ENCODE measurements at regions not wholly inside any gene's neighbourhood (a gene's known extent, or its start where the extent isn't known, plus 50 kb on each side); places are given as distances from the start of the nearest gene placed in this dataset.

- Mint-ChIP-seq H3K27ac (ENCODE audit: unreplicated experiment) (no peak overlapping the region), H3K4me3 (ENCODE audit: unreplicated experiment) (no peak overlapping the region), H3K36me3 (ENCODE audit: low read depth, unreplicated experiment) (no peaks in the 10 kb centered on the region), H3K27me3 (ENCODE audit: low read depth, unreplicated experiment) (peaks cover 15% of the 10 kb centered on the region), H3K9me3 (ENCODE audit: unreplicated experiment) (peaks cover 2% of the 10 kb centered on the region), H3K4me1 (ENCODE audit: low read depth, unreplicated experiment) (peaks cover 8% of the 10 kb centered on the region)
- no peak overlapping the region for H3K27ac ChIP-seq (ENCODE audit: low read depth, low read length)
- H3K4me2 ChIP-seq (ENCODE audit: low read length) = no peak overlapping the region
- peaks cover 2% of the 10 kb centered on the region for H3K27me3 ChIP-seq (ENCODE audit: insufficient read depth, low read length)
- DNase-seq (ENCODE audit: low read depth) (no peak), FAIRE-seq (no peak)
- no peak overlapping the region for H3K9ac ChIP-seq (ENCODE audit: low read length)
- no peak overlapping the region for H2AFZ ChIP-seq (ENCODE audit: low read depth, low read length)
- TF ChIP-seq CTCF (IDR thresholded peaks at IDR 0.05; ENCODE audit: insufficient read depth, low read depth, low read length) (no peak), EZH2 (IDR thresholded peaks at IDR 0.05; ENCODE audit: insufficient read depth, low read length) (no peak)
- H3K4me1 ChIP-seq (ENCODE audit: insufficient read depth, low read length) = no peaks in the 10 kb centered on the region
- no peaks in the 10 kb centered on the region for H3K79me2 ChIP-seq (ENCODE audit: insufficient read depth, low read length)
- H4K20me1 ChIP-seq (ENCODE audit: insufficient read depth, low read length) = no peaks in the 10 kb centered on the region
- H3K36me3 ChIP-seq (ENCODE audit: insufficient read depth, low read length) = no peaks in the 10 kb centered on the region
- no peak overlapping the region for H3K4me3 ChIP-seq (ENCODE audit: insufficient read depth, low read depth, low read length)
- no peaks in the 10 kb centered on the region for H3K9me3 ChIP-seq (ENCODE audit: insufficient read depth, low read depth, low read length)
Measured at GRCh38 chr1:29854700-29855276, 618.5 kb downstream of the PTPRU start.

GRCh38 chr1:29853716-29854330 is 617.5 kb downstream of the PTPRU start:
- no peak overlapping the region for H3K27ac Mint-ChIP-seq (ENCODE audit: unreplicated experiment)
- TF ChIP-seq EZH2 (IDR thresholded peaks at IDR 0.05; ENCODE audit: insufficient read depth, low read length) (no peak), CTCF (IDR thresholded peaks at IDR 0.05; ENCODE audit: insufficient read depth, low read depth, low read length) (no peak)
- Histone ChIP-seq H3K9me3 (ENCODE audit: insufficient read depth, low read depth, low read length) (no peaks in the 10 kb centered on the region), H3K27me3 (ENCODE audit: insufficient read depth, low read length) (peaks cover 2% of the 10 kb centered on the region), H3K4me3 (ENCODE audit: insufficient read depth, low read depth, low read length) (no peak overlapping the region), H3K4me2 (ENCODE audit: low read length) (no peak overlapping the region), H3K79me2 (ENCODE audit: insufficient read depth, low read length) (no peaks in the 10 kb centered on the region), H2AFZ (ENCODE audit: low read depth, low read length) (no peak overlapping the region), H3K4me1 (ENCODE audit: insufficient read depth, low read length) (no peaks in the 10 kb centered on the region), H3K27ac (ENCODE audit: low read depth, low read length) (no peak overlapping the region), H4K20me1 (ENCODE audit: insufficient read depth, low read length) (no peaks in the 10 kb centered on the region), H3K9ac (ENCODE audit: low read length) (no peak overlapping the region), H3K36me3 (ENCODE audit: insufficient read depth, low read length) (no peaks in the 10 kb centered on the region)
- no peak overlapping the region for H3K4me3 Mint-ChIP-seq (ENCODE audit: unreplicated experiment)
- no peaks in the 10 kb centered on the region for H3K9me3 Mint-ChIP-seq (ENCODE audit: unreplicated experiment)
- peaks cover 8% of the 10 kb centered on the region for H3K4me1 Mint-ChIP-seq (ENCODE audit: low read depth, unreplicated experiment)
- peaks cover 19% of the 10 kb centered on the region for H3K27me3 Mint-ChIP-seq (ENCODE audit: low read depth, unreplicated experiment)
- H3K36me3 Mint-ChIP-seq (ENCODE audit: low read depth, unreplicated experiment) = no peaks in the 10 kb centered on the region
- DNase-seq (ENCODE audit: low read depth) = no peak
- no peak for FAIRE-seq

GRCh38 chr1:29852248-29852647 is 615.9 kb downstream of the PTPRU start:
- no peaks in the 10 kb centered on the region for H3K9me3 ChIP-seq (ENCODE audit: insufficient read depth, low read depth, low read length)
- no peak for DNase-seq (ENCODE audit: low read depth)
- H3K9ac ChIP-seq (ENCODE audit: low read length) = no peak overlapping the region
- Mint-ChIP-seq H3K4me1 (ENCODE audit: low read depth, unreplicated experiment) (peaks cover 7% of the 10 kb centered on the region), H3K27ac (ENCODE audit: unreplicated experiment) (no peak overlapping the region), H3K9me3 (ENCODE audit: unreplicated experiment) (no peaks in the 10 kb centered on the region), H3K27me3 (ENCODE audit: low read depth, unreplicated experiment) (peaks cover 21% of the 10 kb centered on the region), H3K36me3 (ENCODE audit: low read depth, unreplicated experiment) (no peaks in the 10 kb centered on the region), H3K4me3 (ENCODE audit: unreplicated experiment) (no peak overlapping the region)
- no peak overlapping the region for H3K4me3 ChIP-seq (ENCODE audit: insufficient read depth, low read depth, low read length)
- no peak overlapping the region for H3K27ac ChIP-seq (ENCODE audit: low read depth, low read length)
- no peaks in the 10 kb centered on the region for H3K36me3 ChIP-seq (ENCODE audit: insufficient read depth, low read length)
- H3K4me1 ChIP-seq (ENCODE audit: insufficient read depth, low read length) = no peaks in the 10 kb centered on the region
- no peaks in the 10 kb centered on the region for H3K79me2 ChIP-seq (ENCODE audit: insufficient read depth, low read length)
- TF ChIP-seq CTCF (IDR thresholded peaks at IDR 0.05; ENCODE audit: insufficient read depth, low read depth, low read length) (no peak), EZH2 (IDR thresholded peaks at IDR 0.05; ENCODE audit: insufficient read depth, low read length) (no peak)
- no peak for FAIRE-seq
- no peak overlapping the region for H2AFZ ChIP-seq (ENCODE audit: low read depth, low read length)
- H3K4me2 ChIP-seq (ENCODE audit: low read length) = no peak overlapping the region
- no peaks in the 10 kb centered on the region for H4K20me1 ChIP-seq (ENCODE audit: insufficient read depth, low read length)
- peaks cover 2% of the 10 kb centered on the region for H3K27me3 ChIP-seq (ENCODE audit: insufficient read depth, low read length)
